ENCODE measurements at regions not wholly inside any gene's neighbourhood (a gene's known extent, or its start where the extent isn't known, plus 50 kb on each side); places are given as distances from the start of the nearest gene placed in this dataset.

DNA sequence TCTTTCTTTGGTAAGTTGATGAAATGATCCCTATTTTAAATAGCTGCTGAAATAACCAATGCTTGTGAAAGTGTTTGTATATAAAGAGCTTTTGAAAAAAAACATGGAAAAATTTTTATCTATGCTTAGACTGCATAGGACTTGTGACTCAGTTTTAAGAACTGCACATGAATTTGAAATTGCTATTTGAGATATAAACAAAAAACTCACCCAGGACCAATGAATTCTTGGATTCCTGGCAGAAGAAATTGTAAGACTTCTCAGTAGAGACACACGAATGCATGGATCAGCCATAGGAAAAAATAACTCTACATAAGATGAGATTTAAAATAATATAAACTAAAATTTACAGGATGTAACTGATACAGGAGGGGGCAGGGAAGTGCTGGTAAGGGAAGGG, 278.8 kb upstream of the SORCS1 start:
- TF ChIP-seq ZFX (IDR thresholded peaks at IDR 0.05) (no peak), POLR2A (IDR thresholded peaks at IDR 0.05; ENCODE audit: borderline replicate concordance, extremely low read depth, insufficient read depth, insufficient read length) (no peak), EZH2 (IDR thresholded peaks at IDR 0.05) (no peak), RAD21 (IDR thresholded peaks at IDR 0.05; ENCODE audit: low read depth) (no peak), SRF (IDR thresholded peaks at IDR 0.05; ENCODE audit: low read depth) (no peak), EZH2phosphoT487 (IDR thresholded peaks at IDR 0.05; ENCODE audit: borderline replicate concordance) (no peak), ZNF274 (IDR thresholded peaks at IDR 0.05; ENCODE audit: low read depth, low read length) (no peak), SIN3A (IDR thresholded peaks at IDR 0.05; ENCODE audit: low read depth) (no peak), TCF7L2 (IDR thresholded peaks at IDR 0.05; ENCODE audit: borderline replicate concordance, extremely low read depth, insufficient read depth, insufficient read length) (no peak), FOSL1 (IDR thresholded peaks at IDR 0.05; ENCODE audit: low read depth) (no peak), CEBPB (IDR thresholded peaks at IDR 0.05; ENCODE audit: low read depth) (no peak), EGR1 (IDR thresholded peaks at IDR 0.05; ENCODE audit: low read depth) (no peak)
- TF ChIP-seq, protein P1, sequence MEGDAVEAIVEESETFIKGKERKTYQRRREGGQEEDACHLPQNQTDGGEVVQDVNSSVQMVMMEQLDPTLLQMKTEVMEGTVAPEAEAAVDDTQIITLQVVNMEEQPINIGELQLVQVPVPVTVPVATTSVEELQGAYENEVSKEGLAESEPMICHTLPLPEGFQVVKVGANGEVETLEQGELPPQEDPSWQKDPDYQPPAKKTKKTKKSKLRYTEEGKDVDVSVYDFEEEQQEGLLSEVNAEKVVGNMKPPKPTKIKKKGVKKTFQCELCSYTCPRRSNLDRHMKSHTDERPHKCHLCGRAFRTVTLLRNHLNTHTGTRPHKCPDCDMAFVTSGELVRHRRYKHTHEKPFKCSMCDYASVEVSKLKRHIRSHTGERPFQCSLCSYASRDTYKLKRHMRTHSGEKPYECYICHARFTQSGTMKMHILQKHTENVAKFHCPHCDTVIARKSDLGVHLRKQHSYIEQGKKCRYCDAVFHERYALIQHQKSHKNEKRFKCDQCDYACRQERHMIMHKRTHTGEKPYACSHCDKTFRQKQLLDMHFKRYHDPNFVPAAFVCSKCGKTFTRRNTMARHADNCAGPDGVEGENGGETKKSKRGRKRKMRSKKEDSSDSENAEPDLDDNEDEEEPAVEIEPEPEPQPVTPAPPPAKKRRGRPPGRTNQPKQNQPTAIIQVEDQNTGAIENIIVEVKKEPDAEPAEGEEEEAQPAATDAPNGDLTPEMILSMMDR (IDR thresholded peaks at IDR 0.05 in 2 of 3, conservative IDR thresholded peaks at IDR 0.05 in 1 of 3; ENCODE audit: borderline replicate concordance in 1 of 3, insufficient read depth in 1 of 3, low read depth in 2 of 3, low read length in 2 of 3): no peak

All from HCT116 (cell line).